G401 (cell line): ENCODE measurements at regions not wholly inside any gene's neighbourhood (a gene's known extent, or its start where the extent isn't known, plus 50 kb on each side); places are given as distances from the start of the nearest gene placed in this dataset.

ENCODE experiments used
- DNase-seq: peaks from one replicate; pipeline ENCODE4 v3.0.0-alpha.2; 2015; ENCODE audit warnings: low spot score
- in situ Hi-C: cut with HindIII; loops from 2 replicates; pipeline ENCODE4 v1.10.0; 2016; ENCODE audit warnings: low sequenced_read_pairs, mixed read lengths

DNA sequence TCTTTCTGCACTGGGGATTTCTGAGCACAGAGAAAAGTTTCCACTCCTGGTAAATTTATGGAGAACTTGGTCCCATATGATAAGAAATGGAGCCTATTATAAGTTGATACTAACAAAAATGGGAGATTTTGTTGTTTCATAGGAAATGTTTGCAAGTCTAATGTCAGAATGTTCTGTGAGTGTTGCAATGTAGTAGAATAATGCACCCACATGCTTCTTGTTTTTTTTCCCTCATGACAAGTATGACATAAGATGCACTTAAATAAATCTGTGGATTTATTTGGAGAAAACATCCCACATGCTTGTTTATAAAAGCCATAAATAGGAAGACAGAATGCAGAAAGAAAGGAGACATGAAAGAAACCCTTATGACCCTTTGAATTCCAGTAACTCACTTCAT lies 50.8 kb upstream of the KCNJ6 start:
- no peak for DNase-seq
- in situ Hi-C loops = no loop called here

DNA sequence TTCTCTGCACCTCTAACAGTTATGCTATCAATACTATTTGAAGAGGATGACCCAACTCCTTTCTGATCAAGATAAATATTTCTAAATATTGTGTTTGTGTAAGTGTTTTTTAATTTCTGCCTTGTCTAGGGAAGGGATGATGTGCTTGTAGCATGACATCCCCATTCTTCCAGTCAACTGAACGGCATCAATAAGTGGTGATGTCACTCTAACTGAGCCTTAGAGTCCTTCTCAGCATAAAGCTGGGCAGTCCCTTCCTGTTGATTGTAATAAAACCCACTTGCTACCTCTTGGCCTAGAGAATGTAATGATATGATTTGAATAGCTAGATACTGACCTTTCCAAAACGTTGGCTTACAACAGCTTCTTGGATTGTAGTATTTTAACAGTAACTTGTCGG lies 52.5 kb upstream of the KCNJ6 start:
- in situ Hi-C loops = no loop called here

DNA sequence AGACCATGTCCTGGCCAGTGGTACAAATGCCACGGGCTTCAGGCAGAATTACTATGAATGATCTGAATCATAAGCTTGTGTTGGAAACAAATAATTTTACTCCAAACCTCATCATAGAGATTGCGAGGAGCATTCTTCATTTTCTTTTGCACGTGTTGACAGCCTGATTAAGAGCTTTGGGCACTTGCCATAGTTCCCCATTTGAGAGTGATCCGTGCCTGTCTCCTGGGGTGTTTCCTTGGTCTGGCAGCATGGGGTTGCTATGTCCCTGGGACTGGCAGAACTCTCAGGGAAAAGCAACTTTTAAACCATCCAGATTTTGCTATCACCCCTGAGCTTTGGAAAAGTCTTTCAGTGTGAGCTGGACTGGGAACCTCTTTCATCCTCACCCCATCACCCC lies 54.3 kb upstream of the KCNJ6 start:
- DNase-seq = no peak
- in situ Hi-C loops = no loop called here

More for the DNA sequence above, 52.5 kb upstream of the KCNJ6 start:
- no peak for DNase-seq

DNA sequence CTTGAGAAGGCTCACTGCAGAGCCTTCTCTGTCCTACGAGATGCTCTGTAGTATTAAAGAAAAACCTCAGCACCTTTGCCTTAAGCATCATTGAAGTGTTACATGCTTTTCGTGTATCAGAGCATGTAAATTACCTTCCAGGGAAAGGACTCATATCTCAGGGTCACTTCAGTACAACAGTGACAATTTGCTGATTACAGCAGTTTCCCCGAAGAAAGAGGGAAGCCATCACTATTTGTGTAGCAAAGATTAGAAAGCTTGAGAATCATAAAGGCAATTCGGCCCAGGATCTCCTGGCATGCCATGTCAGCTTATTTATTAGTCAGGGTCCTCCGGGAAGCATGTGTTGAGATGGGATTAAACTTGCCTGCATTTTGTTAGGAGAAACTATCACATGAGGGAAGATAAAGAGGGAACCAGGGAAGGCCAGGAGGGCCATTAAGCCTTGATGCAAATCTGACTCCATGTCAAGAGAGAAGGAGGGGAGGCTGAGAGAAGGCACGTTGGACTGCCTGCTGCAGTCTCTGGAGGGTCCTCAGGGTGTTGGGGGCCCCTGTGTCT lies 55.2 kb upstream of the KCNJ6 start:
- in situ Hi-C loops = no loop called here

DNA sequence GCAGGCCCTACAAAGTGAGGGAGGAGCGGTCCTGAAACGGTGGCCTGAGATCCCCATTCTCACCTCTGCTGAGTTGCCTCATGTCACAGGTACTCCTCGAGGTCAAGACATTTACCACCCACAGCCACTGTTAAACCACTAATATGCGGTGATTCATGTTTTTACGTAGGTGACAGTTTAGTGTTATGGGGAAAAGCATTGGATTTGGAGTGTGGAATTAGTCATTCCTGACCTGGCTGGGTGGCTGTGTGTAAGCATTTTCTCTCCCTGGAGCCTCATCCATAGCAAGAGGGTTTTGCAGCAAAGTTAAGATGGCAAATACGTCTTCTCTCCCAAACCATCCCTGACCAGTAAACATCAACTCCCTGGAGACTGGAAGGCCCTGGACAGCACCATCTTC lies 57.8 kb upstream of the KCNJ6 start:
- no peak for DNase-seq
- in situ Hi-C loops = no loop called here

More for the DNA sequence above, 55.2 kb upstream of the KCNJ6 start:
- no peak for DNase-seq

DNA sequence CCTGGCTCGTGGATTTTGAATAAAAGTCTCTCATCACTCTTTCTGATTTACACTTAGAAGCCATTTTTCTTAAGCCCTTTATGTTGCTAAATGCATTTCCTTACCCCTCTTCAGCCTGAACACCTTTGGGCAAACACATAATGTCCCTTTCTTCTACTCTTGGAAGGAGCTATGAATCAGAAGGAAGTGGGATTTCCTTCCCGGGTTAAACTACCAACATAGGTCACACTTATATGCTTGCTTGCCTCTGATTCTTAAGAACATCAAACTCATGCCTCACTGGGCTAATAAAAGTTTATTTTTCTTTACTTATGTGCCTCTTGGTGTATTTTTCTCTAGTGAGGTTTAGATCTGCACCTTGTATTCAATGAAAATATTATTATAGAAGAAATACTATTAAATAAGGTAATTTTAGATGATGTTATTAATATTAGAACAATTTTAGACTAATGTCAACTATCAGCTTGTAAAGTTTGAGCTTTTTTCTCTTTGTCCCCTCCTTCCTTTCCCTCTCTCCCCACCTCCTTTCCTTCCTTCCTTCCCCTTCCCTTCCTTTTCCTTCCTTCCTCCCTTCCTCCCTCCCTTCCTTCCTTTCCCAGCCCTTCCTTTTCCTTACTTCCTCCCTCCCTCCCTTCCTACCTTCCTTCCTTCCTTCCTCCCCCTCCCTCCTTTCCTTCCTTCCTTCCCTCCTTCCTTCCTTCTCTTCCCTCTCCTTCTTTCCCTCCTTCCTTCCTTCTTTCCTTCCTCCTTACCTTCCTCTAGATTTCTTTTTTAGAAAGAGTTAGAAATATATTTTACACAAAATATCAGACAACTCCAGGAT lies 66.5 kb upstream of the KCNJ6 start:
- in situ Hi-C loops = no loop called here
- DNase-seq = no peak

DNA sequence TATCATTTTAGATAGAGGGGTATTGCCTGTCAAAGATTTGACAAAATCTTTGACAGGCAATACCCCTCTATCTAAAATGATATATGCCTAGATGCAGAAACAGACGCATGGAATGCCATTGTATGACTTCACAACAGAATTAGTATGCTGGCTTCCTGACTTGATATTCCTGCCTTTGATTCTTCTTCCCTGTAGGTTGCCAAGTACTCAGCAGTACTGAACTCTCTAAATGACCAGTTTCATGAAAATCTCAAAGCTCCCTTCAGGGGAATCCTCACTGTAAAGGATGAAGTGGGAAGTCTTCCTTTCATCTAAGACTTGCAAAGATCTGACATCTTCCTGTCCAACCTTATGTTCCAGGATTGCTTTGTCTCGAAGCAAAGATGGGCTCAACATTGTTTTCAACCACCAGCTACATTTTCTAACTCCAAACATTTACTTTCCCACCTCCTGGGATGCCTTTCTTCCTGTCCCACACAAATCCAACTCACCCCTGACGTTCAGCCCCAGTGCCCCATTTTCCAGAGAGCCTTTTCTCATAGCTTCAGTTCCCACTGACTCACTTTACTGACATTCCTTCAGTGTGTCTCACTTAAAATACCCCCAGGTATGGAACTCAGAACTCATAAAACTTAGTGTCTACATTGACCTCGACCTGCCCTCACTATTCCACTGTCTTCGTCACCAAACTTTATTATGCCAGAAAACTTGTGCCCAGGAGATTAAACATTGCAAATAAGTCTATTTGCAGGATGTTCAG lies 67.3 kb upstream of the KCNJ6 start:
- in situ Hi-C loops = no loop called here
- DNase-seq = no peak

DNA sequence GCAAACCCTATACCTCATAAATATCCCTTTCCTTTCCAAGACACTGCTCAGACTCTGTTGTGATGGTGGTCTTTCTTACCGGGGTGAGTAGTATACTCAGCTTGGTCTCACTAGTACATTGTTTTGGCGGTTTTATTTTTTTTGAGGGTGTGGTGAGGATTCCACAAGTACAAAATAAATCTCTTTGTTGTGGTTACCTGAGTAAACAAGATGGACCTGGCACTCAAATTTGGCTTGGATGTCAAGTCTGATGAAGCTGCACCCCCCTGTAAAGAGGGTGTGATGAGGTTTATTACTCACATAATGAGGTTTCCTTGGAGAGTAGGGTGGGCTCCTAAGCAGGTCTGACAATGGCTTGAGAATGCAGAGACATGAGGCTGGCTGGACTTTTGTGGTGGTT lies 68.2 kb upstream of the KCNJ6 start:
- in situ Hi-C loops = no loop called here

DNA sequence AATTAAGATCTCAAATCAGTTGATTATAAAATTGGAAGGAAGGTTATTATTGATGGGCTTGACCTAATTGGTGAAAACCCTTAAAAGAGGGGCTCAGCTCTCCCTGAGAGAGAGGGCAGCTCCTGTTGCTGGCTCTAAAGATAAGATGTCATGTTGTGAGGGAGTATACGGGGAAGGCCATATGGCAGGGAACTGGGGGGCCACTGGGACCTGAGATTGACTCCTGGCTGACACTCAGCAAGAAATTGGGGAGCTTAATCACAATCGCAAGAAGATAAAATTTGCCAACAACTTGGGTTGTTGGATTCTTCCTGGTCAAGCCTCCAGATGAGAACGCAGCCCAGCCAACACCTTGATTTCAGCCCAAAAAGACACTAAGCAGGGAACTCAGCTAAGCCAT lies 69.7 kb upstream of the KCNJ6 start:
- DNase-seq = no peak
- in situ Hi-C loops = no loop called here

More for the DNA sequence above, 68.2 kb upstream of the KCNJ6 start:
- DNase-seq = no peak

DNA sequence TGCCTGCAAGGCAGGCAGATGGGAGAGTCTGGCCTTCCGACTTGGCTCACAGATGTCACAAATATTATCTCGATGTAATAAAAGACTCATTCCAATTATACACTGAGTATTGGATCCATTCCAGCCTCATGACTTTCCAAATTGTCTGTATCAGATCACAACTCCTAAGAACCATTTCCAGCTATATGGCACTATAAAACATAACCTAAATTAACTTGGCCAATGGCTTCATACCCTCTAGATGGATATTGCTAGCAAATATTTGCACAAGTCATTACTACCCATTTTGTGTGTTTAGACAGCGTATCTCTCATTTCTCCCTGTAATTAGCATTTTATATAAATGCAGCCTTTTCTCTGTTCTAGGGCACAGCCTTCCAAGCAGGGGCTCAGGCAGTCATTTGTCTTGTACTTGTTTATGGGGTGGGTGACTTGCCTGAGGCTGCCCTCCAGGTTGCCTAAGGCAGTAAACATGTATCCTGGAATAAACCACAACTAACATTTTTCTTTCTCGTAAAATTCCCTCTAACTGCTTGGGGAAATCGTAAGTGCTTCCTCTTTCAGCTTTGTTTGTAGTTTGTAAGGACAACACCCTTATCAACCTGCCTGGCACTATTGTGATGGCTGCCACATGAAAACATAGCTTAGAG lies 70.6 kb upstream of the KCNJ6 start:
- DNase-seq = peak; percentile 55

DNA sequence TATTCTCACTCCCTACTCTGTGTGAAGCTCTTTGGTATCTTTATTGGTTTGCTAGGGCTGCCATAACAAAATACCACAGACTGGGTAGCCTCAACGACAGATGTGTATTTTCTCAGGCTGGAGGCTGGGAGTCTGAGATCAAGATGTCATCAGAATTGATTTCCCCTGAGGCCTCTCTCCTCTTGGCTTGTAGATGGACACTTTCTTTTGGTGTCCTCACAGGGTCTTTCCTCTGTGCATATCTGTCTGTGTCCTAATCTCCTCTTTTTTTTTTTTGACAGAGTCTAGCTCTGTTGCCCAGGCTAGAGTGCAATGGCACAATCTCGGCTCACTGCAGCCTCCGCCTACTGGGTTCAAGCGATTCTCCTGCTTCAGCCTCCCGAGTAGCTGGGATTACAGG lies 71.4 kb upstream of the KCNJ6 start:
- in situ Hi-C loops = no loop called here
- no peak for DNase-seq

More for the DNA sequence above, 70.6 kb upstream of the KCNJ6 start:
- in situ Hi-C loops = no loop called here

DNA sequence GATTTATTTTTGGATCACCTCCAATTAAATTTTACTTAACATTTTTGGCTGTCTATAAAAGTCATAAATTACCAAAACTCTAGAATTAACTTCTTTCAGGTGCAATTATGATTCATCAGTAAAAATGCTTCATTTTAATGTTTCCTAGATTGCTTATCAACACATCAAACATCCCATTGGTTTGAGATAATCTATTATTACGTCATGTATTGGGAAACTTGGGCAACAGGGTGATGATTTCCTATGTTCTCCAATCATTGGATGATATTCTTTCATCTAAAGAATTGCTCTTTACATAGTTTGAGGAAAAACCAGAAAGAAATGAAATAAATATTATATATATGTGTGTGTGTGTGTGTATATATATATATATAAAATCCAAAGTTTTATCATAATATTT lies 76.8 kb upstream of the KCNJ6 start:
- DNase-seq = no peak
- in situ Hi-C loops = no loop called here

DNA sequence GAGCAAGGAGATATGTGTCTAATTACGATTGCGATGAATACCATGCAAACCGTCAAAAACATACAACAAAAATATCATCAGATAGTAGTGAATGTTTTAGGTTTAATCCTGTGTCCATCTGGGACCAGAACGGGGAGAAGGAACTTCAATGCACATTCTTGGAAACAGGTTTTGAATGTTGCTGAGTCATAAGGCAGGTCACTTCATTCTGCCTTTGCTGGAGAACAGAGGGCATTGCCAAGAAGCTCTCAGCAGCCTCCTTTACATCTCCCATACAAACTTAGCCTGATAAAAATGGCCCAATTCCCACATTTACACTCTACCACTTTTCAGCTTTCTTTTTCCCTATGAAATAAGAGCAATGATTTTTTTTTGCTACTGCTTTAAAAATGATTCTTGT lies 78.0 kb upstream of the KCNJ6 start:
- DNase-seq = no peak
- in situ Hi-C loops = no loop called here

DNA sequence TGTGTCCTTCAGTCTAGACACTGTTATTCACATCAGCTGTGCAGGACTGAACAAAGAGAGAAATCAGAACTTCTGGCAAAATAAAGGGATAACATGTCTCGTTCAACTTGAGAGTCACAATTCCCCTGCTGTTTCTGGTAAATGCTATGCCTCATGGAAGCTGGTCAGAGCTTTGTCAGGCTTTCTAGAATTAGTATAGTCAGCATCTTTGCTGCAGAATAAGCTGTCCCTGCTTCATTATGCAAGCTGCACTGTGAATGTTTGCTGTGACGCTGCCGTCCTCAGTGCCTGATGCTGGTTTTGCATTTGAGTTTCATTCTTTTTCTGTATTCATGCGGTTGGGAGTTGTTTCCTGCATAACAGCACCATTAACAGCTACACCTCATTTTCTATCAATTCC lies 96.4 kb upstream of the KCNJ6 start:
- in situ Hi-C loops = no loop called here
- no peak for DNase-seq

DNA sequence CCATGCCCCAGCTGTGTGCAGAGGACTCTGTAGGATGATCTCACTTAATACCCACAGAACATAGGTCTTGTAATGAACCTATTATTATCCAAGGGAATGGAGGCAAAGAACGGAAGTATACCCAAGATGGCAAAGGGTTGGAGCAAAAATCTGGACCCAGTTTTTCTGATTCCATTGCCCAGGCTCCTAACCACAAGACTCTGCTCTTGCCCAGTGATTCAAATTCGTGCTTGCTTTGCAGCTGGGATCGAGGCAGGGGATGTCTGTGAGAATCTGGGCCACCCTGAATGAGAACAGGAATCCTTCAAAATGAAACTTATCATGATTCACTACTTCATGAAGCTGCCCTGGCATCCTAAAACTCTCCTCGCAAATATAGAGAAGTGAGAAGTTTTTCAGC lies 97.5 kb upstream of the KCNJ6 start:
- in situ Hi-C loops = no loop called here
- no peak for DNase-seq

DNA sequence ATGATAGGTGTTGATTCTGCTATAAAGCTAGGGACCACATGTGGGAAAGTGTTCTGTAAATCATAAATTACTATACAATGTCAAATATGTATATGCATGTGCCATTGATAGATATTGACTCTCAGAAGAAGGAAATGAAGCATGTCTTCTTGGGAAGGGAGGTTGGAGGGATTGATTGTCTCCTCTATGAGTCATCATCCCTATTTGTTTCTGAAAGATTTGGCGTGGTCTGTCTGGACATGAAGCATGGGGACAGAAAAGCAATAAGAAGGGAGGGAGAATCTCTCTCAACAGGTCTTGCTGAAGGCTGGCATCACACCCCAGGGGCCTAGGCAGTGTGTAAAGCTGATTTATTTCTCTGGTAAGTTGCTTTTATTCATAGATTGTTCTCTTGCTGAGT lies 98.0 kb upstream of the KCNJ6 start:
- no peak for DNase-seq
- in situ Hi-C loops = no loop called here

DNA sequence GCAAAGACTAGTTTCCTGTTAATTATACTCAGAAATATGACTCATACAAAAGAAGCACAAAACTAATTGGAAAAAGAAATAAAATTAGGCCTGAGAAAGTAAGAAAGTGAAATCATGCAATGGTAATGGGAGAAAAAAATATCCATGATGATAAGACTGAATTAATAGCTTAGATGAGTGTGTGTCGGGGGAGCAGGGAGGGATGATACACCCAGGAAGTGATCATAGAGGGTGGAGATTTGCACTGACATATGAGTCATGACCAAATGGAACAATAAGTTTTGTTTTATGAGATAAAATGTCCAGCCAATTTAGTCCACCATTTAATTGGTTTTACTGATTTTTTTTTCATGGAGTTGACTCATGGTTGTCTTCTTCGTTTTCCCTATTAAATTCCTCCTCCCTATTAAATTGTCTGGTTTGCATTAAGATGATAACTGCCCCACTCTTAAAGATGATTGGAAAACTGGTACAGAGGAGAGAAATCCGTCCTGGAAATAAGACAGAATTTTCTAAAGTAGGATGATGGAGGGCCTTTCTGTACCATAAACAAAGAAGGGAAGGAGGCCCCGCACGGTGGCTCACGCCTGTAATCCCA lies 111.7 kb upstream of the KCNJ6 start:
- in situ Hi-C loops = no loop called here
- no peak for DNase-seq

DNA sequence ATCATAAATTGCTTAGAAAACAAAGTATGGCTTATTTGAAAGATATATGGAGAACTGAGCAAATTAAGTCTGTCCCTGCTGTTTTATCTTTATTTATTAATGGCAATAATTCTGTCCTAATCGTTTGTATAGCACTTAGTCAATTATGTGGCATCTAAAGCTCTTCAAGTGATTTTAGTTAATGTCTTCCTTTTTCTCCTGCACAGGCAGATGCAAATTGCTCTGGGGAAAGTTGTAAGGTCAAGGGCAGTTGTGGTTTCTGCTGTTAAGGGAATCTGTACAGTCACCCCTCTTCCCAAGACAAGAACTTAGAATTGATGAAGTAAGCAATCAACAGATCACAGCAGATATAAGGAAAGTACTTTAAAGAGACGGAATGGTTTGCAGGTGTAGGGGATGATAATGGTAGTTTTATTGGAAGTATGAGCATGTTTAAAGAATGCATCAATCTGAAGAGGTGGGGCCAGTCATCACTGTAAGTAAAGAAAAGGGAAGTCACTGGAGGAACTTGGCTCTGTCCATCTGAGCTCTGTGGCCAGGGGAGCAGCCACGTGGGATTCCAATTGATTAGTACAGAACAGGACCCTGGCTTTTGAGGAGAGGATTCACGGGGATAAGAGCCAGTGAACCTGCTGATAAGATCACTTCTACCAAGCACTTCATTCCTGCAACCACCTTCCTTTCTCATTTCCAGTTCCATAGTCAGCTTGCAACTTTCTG lies 116.0 kb upstream of the KCNJ6 start:
- no peak for DNase-seq
- in situ Hi-C loops = no loop called here

DNA sequence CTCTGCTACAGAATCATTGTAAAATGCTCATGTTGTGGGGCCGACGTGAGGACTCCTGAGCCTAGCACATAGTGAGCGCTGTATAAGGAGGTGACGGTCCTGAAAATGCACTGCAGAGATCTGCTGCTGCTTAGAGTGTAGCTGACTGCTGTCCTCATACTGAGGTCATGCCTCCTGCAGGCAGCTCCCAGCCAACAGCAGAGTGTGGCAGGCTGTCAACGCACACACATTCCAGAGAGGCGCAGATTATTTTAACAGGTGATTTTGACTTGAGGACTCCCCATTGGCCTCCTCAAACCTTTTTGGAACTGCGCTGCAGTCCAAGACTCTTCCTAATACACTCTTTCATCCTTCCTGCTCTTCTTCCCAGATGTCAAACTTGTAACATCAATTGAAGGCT lies 119.8 kb upstream of the KCNJ6 start:
- no peak for DNase-seq
- in situ Hi-C loops = no loop called here
